H1 (cell line): ENCODE measurements at regions not wholly inside any gene's neighbourhood (a gene's known extent, or its start where the extent isn't known, plus 50 kb on each side); places are given as distances from the start of the nearest gene placed in this dataset.
"Not testable (repeated sequence)": the region's sequence is repeated elsewhere in the genome, so short reads cannot be mapped to it uniquely, and the experiment has no call there.

Experiments used
- CTCF ChIA-PET: fragments of 300-600 bp; sonication (Branson Sonifier 250); formaldehyde crosslinking; loops from one replicate; lab custom pipeline; 2021; ENCODE audit not compliant: partially characterized antibody; lab: Charles Lee
- POLR2A ChIA-PET: fragments of 300-600 bp; sonication (Branson Sonifier 250); formaldehyde crosslinking; loops from one replicate; lab custom pipeline; 2021; ENCODE audit warnings: inconsistent platforms; ENCODE audit not compliant: partially characterized antibody; lab: Charles Lee
- DNase-seq, 2 experiments: peaks; one replicate each; pipeline versions ENCODE4 v3.0.0 to v3.0.0-alpha.2; 2010 to 2022; ENCODE audit warnings: low spot score in 2 of 2, low read depth in 1 of 2, mixed read lengths in 1 of 2
- FAIRE-seq: peaks from 2 replicates; lab custom pipeline; 2011; peaks lifted over from hg19 to GRCh38; lab: Jason Lieb, UNC
- H2AFZ ChIP-seq: 2 replicates; pipeline ENCODE4 v1.8.1; 2012; ENCODE audit warnings: low read length, inconsistent platforms
- H2AK5ac ChIP-seq: 2 replicates; pipeline ENCODE4 v1.6.1; 2013; ENCODE audit warnings: low read depth, low read length
- H2BK120ac ChIP-seq: replicated peaks from 2 replicates; pipeline ENCODE3; 2013; ENCODE audit warnings: low read depth, low read length, inconsistent platforms
- H2BK12ac ChIP-seq: 2 replicates; pipeline ENCODE4 v1.6.1; 2013; ENCODE audit warnings: low read depth, low read length
- H2BK15ac ChIP-seq: 2 replicates; pipeline ENCODE4 v1.6.1; 2013; ENCODE audit warnings: low read length
- H2BK20ac ChIP-seq: 2 replicates; pipeline ENCODE4 v1.6.1; 2013; ENCODE audit warnings: low read length
- H2BK5ac ChIP-seq: 2 replicates; pipeline ENCODE4 v1.6.1; 2013; ENCODE audit warnings: low read depth, low read length
- H3K14ac ChIP-seq: 2 replicates; pipeline ENCODE4 v1.6.1; 2013; ENCODE audit warnings: inconsistent platforms; ENCODE audit not compliant: insufficient read length
- H3K18ac ChIP-seq: 2 replicates; pipeline ENCODE4 v1.6.1; 2013; ENCODE audit warnings: low read length; ENCODE audit errors: extremely low read depth
- H3K23ac ChIP-seq: 2 replicates; pipeline ENCODE4 v1.6.1; 2013; ENCODE audit warnings: inconsistent platforms; ENCODE audit not compliant: insufficient read length
- H3K23me2 ChIP-seq: 2 replicates; pipeline ENCODE4 v1.6.1; 2013; ENCODE audit warnings: low read depth, low read length
- H3K27ac ChIP-seq: 2 replicates; pipeline ENCODE4 v1.6.1; 2011; ENCODE audit warnings: low read depth, low read length, inconsistent platforms
- H3K27me3 ChIP-seq, 4 experiments: replicated peaks in 1 of 4; 1 replicate in 1 of 4; 2 replicates in 3 of 4; pipeline versions ENCODE4 v1.6.1 to v1.8.1; 2011 to 2013; ENCODE audit warnings: low read length in 3 of 4, mild to moderate bottlenecking in 3 of 4, inconsistent platforms in 2 of 4, mixed read lengths in 2 of 4, moderate library complexity in 1 of 4; ENCODE audit not compliant: control insufficient read depth in 3 of 4, insufficient read depth in 3 of 4; ENCODE audit errors: extremely low read depth in 1 of 4
- H3K36me3 ChIP-seq, 4 experiments: 2 replicates each; pipeline versions ENCODE4 v1.6.1 to v1.8.1; 2011 to 2013; ENCODE audit warnings: mild to moderate bottlenecking in 4 of 4, low read length in 3 of 4, moderate library complexity in 2 of 4, control low read depth in 1 of 4, inconsistent platforms in 1 of 4; ENCODE audit not compliant: insufficient read depth in 4 of 4, control insufficient read depth in 2 of 4
- H3K4ac ChIP-seq: replicated peaks from 2 replicates; pipeline ENCODE3; 2013; ENCODE audit warnings: low read length, low read depth, mixed read lengths, inconsistent platforms; ENCODE audit not compliant: insufficient read length
- H3K4me1 ChIP-seq, 4 experiments: replicated peaks in 1 of 4; 1 replicate in 1 of 4; 2 replicates in 3 of 4; pipeline versions ENCODE4 v1.6.1 to v1.8.1; 2011 to 2013; ENCODE audit warnings: low read length in 3 of 4, inconsistent platforms in 2 of 4, mixed read lengths in 1 of 4; ENCODE audit not compliant: insufficient read depth in 4 of 4, control insufficient read depth in 3 of 4
- H3K4me2 ChIP-seq, 2 experiments: 2 replicates each; pipeline versions ENCODE4 v1.6.1 to v1.8.1; 2011 to 2013; ENCODE audit warnings: low read depth in 2 of 2, low read length in 2 of 2, control low read depth in 1 of 2, inconsistent platforms in 1 of 2, mild to moderate bottlenecking in 1 of 2; ENCODE audit not compliant: insufficient read depth in 1 of 2
- H3K4me3 ChIP-seq, 4 experiments: fragments of 200-600, 300-600 bp in 1 of 4; sonication (generic), shearing (Covaris generic), sonication (Bioruptor Twin) in 1 of 4; 2 replicates each; pipeline versions ENCODE4 v1.5.1 to v1.8.1; 2011 to 2016; ENCODE audit warnings: low read length in 4 of 4, low read depth in 3 of 4, control low read depth in 2 of 4, inconsistent platforms in 2 of 4, mild to moderate bottlenecking in 2 of 4, mixed read lengths in 1 of 4, moderate library complexity in 1 of 4; ENCODE audit not compliant: insufficient read depth in 2 of 4; ENCODE audit errors: extremely low read depth in 1 of 4
- H3K56ac ChIP-seq: replicated peaks from 2 replicates; pipeline ENCODE3; 2013; ENCODE audit warnings: low read depth, mild to moderate bottlenecking, mixed read lengths, low read length, inconsistent platforms; ENCODE audit not compliant: insufficient read length
- H3K79me1 ChIP-seq: 2 replicates; pipeline ENCODE4 v1.6.1; 2013; ENCODE audit warnings: low read depth, low read length, control low read depth
- H3K79me2 ChIP-seq, 2 experiments: 2 replicates each; pipeline versions ENCODE4 v1.6.1 to v1.8.1; 2012 to 2013; ENCODE audit warnings: low read length in 2 of 2, mild to moderate bottlenecking in 2 of 2, inconsistent platforms in 1 of 2; ENCODE audit not compliant: insufficient read depth in 2 of 2, control insufficient read depth in 1 of 2
- H3K9ac ChIP-seq, 4 experiments: replicated peaks in 1 of 4; 1 replicate in 1 of 4; 2 replicates in 3 of 4; pipeline versions ENCODE4 v1.6.1 to v1.8.1; 2011 to 2013; ENCODE audit warnings: low read depth in 3 of 4, low read length in 3 of 4, control low read depth in 2 of 4, mild to moderate bottlenecking in 2 of 4, moderate library complexity in 2 of 4, inconsistent platforms in 1 of 4; ENCODE audit errors: extremely low read depth in 1 of 4
- H3K9me3 ChIP-seq, 2 experiments: 2 replicates each; pipeline versions ENCODE4 v1.6.1 to v1.8.1; 2012 to 2013; ENCODE audit warnings: mild to moderate bottlenecking in 2 of 2, moderate library complexity in 2 of 2, control low read depth in 1 of 2, inconsistent platforms in 1 of 2, low read depth in 1 of 2, low read length in 1 of 2, mixed read lengths in 1 of 2; ENCODE audit not compliant: insufficient read depth in 2 of 2
- H4K20me1 ChIP-seq, 2 experiments: replicated peaks in 1 of 2; 2 replicates each; pipeline versions ENCODE3 to v1.8.1; 2011 to 2013; ENCODE audit warnings: inconsistent platforms in 2 of 2, low read length in 2 of 2, mild to moderate bottlenecking in 1 of 2; ENCODE audit not compliant: insufficient read depth in 2 of 2, control insufficient read depth in 1 of 2
- H4K5ac ChIP-seq: 2 replicates; pipeline ENCODE4 v1.6.1; 2013; ENCODE audit warnings: low read length, low read depth, mixed read lengths, inconsistent platforms; ENCODE audit not compliant: insufficient read length
- H4K8ac ChIP-seq: 2 replicates; pipeline ENCODE4 v1.8.0; 2013; ENCODE audit warnings: mild to moderate bottlenecking, moderate library complexity, low read length, inconsistent platforms; ENCODE audit not compliant: insufficient read depth; ENCODE audit errors: extremely low read depth
- H4K91ac ChIP-seq: replicated peaks from 2 replicates; pipeline ENCODE3; 2013; ENCODE audit warnings: low read length, mixed read lengths, inconsistent platforms; ENCODE audit not compliant: insufficient read length
- CTCF ChIP-seq, 3 experiments: IDR thresholded peaks; 1 replicate in 2 of 3; 2 replicates in 1 of 3; pipeline versions ENCODE4 v1.5.1 to v1.6.1; 2011; ENCODE audit warnings: low read length in 3 of 3, mild to moderate bottlenecking in 3 of 3, inconsistent platforms in 2 of 3, low read depth in 1 of 3, moderate library complexity in 1 of 3; ENCODE audit not compliant: insufficient read depth in 1 of 3; ENCODE audit errors: control extremely low read depth in 1 of 3
- RAD21 ChIP-seq, 2 experiments: IDR thresholded peaks in 1 of 2; conservative IDR thresholded peaks in 1 of 2; 2 replicates each; pipeline ENCODE4 v1.6.1; 2011; ENCODE audit warnings: low read depth in 2 of 2, low read length in 2 of 2, improper control_type of control experiment in 1 of 2, inconsistent platforms in 1 of 2, mild to moderate bottlenecking in 1 of 2, moderate library complexity in 1 of 2
- WGBS, 2 experiments: shearing (Covaris generic) in 1 of 2; methylation state at CpG; one replicate each; pipeline versions ENCODE4 v1.1.6 to v1.1.7; 2013 to 2015; ENCODE audit warnings: low lambda C conversion rate in 2 of 2, mixed read lengths in 2 of 2, inconsistent platforms in 1 of 2, low coverage in 1 of 2, missing lambda C conversion rate in 1 of 2; ENCODE audit not compliant: insufficient replicate concordance in 2 of 2, insufficient coverage in 1 of 2, insufficient read length in 1 of 2; ENCODE audit errors: extremely low coverage in 1 of 2, missing lambda C conversion rate in 1 of 2; 5-methylcytosine and 5-hydroxymethylcytosine counted together

GRCh38 chr17:20794532-20794931 lies 215.0 kb downstream of the CDRT15L2 start:
- H4K5ac ChIP-seq, FAIRE-seq, H3K4me2 ChIP-seq, H3K4ac ChIP-seq, H3K14ac ChIP-seq, H2BK12ac ChIP-seq, H4K91ac ChIP-seq, H2AK5ac ChIP-seq, H3K9ac ChIP-seq, H2BK120ac ChIP-seq, H4K8ac ChIP-seq, H2AFZ ChIP-seq, H3K23ac ChIP-seq, H3K4me1 ChIP-seq, H3K36me3 ChIP-seq, H3K79me1 ChIP-seq, H4K20me1 ChIP-seq, H3K9me3 ChIP-seq, H3K23me2 ChIP-seq, H3K56ac ChIP-seq, H3K27me3 ChIP-seq, POLR2A ChIA-PET, H3K27ac ChIP-seq, DNase-seq, H3K18ac ChIP-seq, H2BK20ac ChIP-seq, H2BK15ac ChIP-seq, H2BK5ac ChIP-seq, H3K79me2 ChIP-seq, H3K4me3 ChIP-seq: not testable (repeated sequence)
- CTCF ChIA-PET: interaction anchor here (1.0 to 1.6 kb wide), 2 partner anchors 9 to 11 kb away, joined by 3 to 4 read pairs; no protein-coding TSS in a partner anchor
- TF ChIP-seq CTCF (IDR thresholded peaks at IDR 0.05; ENCODE audit: control extremely low read depth in 1 of 3, insufficient read depth in 1 of 3, low read depth in 1 of 3, low read length in 3 of 3) (peak; percentile 27 to 52 (median 35)), RAD21 (IDR thresholded peaks at IDR 0.05 in 1 of 2, conservative IDR thresholded peaks at IDR 0.05 in 1 of 2; ENCODE audit: low read depth in 2 of 2, low read length in 2 of 2) (peak; percentile 15 to 30; a peak in 2 of 4 replicates)
- WGBS, 2 experiments: 71% methylated on average over 6 of the region's 6 CpGs; no CpG with 5 or more reads in 1 of the 2 experiments
